Mucosa of descending colon (tissue), 3 donors: ENCODE measurements at regions not wholly inside any gene's neighbourhood (a gene's known extent, or its start where the extent isn't known, plus 50 kb on each side); places are given as distances from the start of the nearest gene placed in this dataset.
"Not testable (repeated sequence)": the region's sequence is repeated elsewhere in the genome, so short reads cannot be mapped to it uniquely, and the experiment has no call there.

Experiments used
- ATAC-seq: fragments of 200-7000 bp; cut with Tn5 transposase; one replicate; pipeline ENCODE4 v1.9.1; 2020; ENCODE audit warnings: mild to moderate bottlenecking, moderate library complexity
- DNase-seq, 3 donors: peaks; one replicate each; pipeline ENCODE4 v3.0.0-alpha.2; 2020
- H3K36me3 ChIP-seq: fragments of 200-600 bp; one replicate; pipeline ENCODE4 v1.8.0; 2021; ENCODE audit warnings: low read depth, mild to moderate bottlenecking
- H3K4me1 ChIP-seq: fragments of 200-600 bp; one replicate; pipeline ENCODE4 v1.8.0; 2021; ENCODE audit warnings: low read depth, mild to moderate bottlenecking
- H3K4me3 ChIP-seq: fragments of 200-600 bp; one replicate; pipeline ENCODE4 v1.8.0; 2021; ENCODE audit warnings: mild to moderate bottlenecking
- H3K9me3 ChIP-seq: fragments of 200-600 bp; one replicate; pipeline ENCODE4 v1.8.0; 2021; ENCODE audit warnings: mild to moderate bottlenecking
- CTCF ChIP-seq: fragments of 200-600 bp; IDR thresholded peaks from one replicate; pipeline ENCODE4 v1.8.0; 2022; ENCODE audit warnings: antibody characterized with exemption, mild to moderate bottlenecking
- intact Hi-C, 2 donors: fragments of 100-400 bp; cut with DNase I in 1 of 2; cut with micrococcal nuclease in 1 of 2; formaldehyde crosslinking; loops; one replicate each; pipeline versions ENCODE4 v1.11.0 to v1.11.1; 2022; cut with DNase I, micrococcal nuclease
- donor health status: DM: no; HTN: no; CAD: no; lungs with moderate emphysema.
- donor health status: DM: no; HTN: no; CAD: no.
- donor health status: DM: no; HTN: yes; CAD: no.

GRCh38 chr3:154829929-154830328 lies 250.2 kb upstream of the MME start:
- no peak for TF ChIP-seq CTCF
- no peaks in the 10 kb centered on the region for H3K9me3 ChIP-seq
- no peaks in the 10 kb centered on the region for H3K4me1 ChIP-seq
- no peaks in the 10 kb centered on the region for H3K36me3 ChIP-seq
- DNase-seq (no peak), ATAC-seq (no peak)
- intact Hi-C loops = no loop called here
- no peak overlapping the region for H3K4me3 ChIP-seq

GRCh38 chr3:154819491-154819890 lies 260.6 kb upstream of the MME start:
- Histone ChIP-seq H3K36me3 (no peaks in the 10 kb centered on the region), H3K4me3 (no peak overlapping the region), H3K4me1 (no peaks in the 10 kb centered on the region), H3K9me3 (peaks cover 4% of the 10 kb centered on the region)
- DNase-seq = no peak
- intact Hi-C loops = no loop called here
- ATAC-seq = no peak
- TF ChIP-seq CTCF = no peak

GRCh38 chr3:154818676-154819255 lies 261.4 kb upstream of the MME start:
- no peak for DNase-seq
- Histone ChIP-seq H3K36me3 (no peaks in the 10 kb centered on the region), H3K4me1 (no peaks in the 10 kb centered on the region), H3K4me3 (no peak overlapping the region), H3K9me3 (peaks cover 4% of the 10 kb centered on the region)
- intact Hi-C loops = no loop called here
- ATAC-seq = no peak
- no peak for TF ChIP-seq CTCF

- H3K4me3 ChIP-seq, intact Hi-C loops, ATAC-seq, H3K4me1 ChIP-seq, H3K9me3 ChIP-seq, H3K36me3 ChIP-seq, DNase-seq: not testable (repeated sequence)
These were observed 270.1 kb upstream of the MME start for GRCh38 chr3:154810017-154810416.

- H3K4me3 ChIP-seq = no peak overlapping the region
- ATAC-seq (no peak), DNase-seq (no peak)
- no peaks in the 10 kb centered on the region for H3K36me3 ChIP-seq
- H3K4me1 ChIP-seq = no peaks in the 10 kb centered on the region
- peaks cover 6% of the 10 kb centered on the region for H3K9me3 ChIP-seq
- intact Hi-C loops = no loop called here
- no peak for TF ChIP-seq CTCF
These were observed 278.4 kb upstream of the MME start for GRCh38 chr3:154801729-154802128.

- ATAC-seq = no peak
- DNase-seq = no peak
- Histone ChIP-seq H3K4me3 (no peak overlapping the region), H3K4me1 (no peaks in the 10 kb centered on the region), H3K36me3 (no peaks in the 10 kb centered on the region), H3K9me3 (peaks cover 6% of the 10 kb centered on the region)
- TF ChIP-seq CTCF = no peak
- intact Hi-C loops = no loop called here
These were observed 280.3 kb upstream of the MME start for GRCh38 chr3:154799800-154800199.
